ENCODE measurements at regions not wholly inside any gene's neighbourhood (a gene's known extent, or its start where the extent isn't known, plus 50 kb on each side); places are given as distances from the start of the nearest gene placed in this dataset.

DNA sequence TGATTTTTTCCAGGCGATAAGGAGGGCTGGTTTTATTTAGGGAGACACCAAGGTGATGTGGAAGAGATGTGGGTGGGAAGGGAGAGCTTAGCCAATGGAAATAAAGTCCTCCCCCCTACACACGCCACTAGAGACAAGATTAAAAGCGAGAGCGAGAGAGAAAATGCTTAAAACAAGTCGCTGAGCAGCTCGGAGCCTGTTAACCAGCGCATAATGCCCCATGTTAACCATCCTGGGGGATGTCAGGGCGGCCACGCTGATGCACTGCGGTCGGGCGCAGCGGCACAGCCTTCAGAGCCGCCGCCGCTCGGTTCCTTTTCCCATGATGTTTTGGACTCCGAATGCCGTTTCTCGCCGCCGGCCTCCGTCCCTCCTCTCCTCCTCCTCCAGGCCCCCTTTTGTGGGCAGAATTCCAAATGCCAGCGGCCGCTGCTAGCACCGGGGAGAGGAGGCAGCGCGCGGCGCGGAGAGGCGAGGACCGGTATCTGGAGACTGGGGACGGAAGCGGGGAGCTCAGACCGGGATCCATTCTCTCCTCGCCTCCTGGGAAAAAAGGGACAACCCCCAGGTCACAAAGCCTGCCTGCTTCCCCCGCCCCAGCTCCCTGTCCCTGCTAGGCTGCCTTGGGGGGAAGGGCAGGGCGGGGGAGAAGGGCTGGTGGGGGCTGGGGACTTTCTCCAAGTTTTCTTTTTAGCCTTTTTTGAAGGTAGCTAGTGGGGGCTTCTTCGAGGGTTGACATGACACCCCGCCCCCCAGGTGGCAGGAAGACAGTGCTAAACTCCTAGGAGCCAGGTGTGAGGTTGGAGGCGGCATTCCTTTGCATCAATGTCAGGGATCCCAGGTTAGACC lies 98.1 kb upstream of the CCL2 start:
- DNase-seq: no peak

DNA sequence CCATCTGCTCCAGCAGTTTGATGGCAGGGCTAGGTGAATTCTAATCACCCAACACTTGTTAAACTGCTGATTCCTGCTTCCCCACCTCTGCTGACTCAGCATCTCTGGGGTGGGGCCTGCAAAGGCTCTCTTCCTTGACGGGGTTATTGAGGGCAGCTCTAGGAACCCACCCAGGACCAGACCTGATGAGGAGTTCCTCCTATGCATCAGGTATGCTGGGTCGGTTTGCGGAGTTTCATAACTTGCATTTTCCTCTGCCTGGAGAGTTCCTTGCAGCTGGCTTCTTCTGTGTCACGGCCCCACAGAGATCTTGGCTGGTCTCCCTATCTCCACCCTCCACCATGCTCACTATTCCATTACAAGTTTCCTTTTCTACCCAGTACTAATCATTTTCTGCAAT lies 93.4 kb upstream of the CCL2 start:
- no peak for DNase-seq

DNA sequence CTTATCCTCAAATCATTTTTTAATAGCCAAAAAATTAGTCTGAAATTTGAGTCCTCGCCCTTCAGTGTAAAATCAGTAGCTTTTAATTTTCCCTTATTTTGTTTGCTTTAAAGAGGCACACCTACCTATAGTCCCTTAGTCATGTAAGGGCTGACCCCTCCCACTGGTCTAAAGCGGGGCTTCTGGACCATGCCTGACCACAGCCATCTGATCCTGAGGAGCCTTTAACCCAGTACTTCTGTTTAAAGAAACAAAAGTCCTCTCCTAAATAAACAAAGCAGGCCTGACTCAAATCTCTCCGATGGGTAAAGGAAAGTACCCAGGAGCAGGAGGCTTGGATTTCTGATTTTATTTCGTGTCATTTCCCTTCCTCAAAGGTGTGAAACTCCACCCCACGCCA lies 92.0 kb upstream of the CCL2 start:
- no peak for DNase-seq

DNA sequence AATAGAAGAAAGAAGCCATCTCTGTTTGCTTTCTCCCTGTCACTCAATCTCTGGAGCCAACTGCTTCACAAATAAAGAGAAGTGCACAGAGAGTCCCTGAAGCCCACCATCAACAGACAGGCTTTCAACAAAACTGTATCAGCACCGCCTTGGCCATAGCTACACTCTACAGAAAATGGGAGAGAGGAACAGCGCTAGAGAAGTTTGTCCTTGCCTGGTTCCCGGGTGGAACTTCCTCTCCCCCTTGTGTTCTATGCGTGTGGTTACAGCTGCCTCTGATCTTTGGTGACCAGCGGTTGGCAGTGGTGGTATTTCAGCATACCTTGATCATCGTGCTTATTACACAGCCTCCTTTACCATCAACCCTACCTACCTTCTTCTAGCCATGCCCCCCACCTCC lies 91.4 kb upstream of the CCL2 start:
- DNase-seq: no peak

DNA sequence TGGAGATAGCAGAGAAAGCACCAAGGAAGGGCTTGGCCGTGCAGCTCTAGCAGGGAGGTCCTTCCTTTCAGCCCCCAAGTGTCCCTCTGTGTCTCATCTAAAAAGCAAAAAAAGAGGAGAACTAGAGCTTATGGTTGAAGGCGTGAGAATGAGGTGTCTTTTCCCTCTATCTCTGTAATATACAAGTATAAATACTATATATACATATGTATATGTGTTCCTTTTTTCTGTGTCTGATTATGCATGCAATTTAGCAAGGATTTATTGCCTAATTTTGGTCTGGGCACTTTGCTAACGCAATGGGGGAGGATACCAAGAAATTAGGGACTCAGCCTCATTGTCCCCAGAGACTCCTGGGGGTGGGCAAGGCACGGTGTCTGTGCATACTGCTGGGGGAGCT lies 90.2 kb upstream of the CCL2 start:
- DNase-seq: no peak

DNA sequence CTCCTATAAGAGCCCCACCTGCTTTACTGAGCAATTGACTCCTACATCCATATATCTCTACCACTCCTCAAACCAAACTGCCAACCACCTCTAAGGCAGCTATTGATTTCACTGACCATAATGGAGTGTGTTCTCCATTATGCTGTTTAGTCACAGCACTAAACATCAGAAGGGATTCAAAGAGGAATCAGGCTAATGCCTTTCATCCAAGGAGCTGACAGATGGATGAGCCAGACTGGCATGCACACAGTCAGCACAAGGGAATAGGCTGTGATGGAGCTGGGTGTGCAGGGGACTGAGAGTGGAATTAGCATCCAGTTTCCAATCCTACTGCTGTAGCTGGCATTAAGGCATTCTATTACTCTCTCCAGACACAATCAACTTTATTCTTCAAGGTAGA lies 88.7 kb upstream of the CCL2 start:
- no peak for DNase-seq

DNA sequence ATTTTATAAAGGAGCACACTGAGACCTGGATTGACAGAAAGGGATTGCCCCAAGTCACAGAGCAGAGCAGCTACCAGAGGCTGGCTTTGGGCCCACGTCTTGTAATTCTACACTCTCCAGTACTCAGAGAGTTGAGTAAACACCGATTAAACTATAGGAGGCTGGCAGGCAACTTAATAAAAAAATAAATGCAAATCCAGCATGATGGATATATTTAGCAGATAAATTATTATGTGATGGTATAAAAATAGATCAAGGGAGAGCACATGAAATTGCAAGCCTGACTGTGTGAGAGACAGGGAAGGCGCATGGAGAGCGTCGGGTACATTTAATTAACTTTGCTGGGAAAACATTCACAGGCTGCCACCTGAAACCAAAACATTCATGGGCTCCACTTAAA lies 87.7 kb upstream of the CCL2 start:
- no peak for DNase-seq

DNA sequence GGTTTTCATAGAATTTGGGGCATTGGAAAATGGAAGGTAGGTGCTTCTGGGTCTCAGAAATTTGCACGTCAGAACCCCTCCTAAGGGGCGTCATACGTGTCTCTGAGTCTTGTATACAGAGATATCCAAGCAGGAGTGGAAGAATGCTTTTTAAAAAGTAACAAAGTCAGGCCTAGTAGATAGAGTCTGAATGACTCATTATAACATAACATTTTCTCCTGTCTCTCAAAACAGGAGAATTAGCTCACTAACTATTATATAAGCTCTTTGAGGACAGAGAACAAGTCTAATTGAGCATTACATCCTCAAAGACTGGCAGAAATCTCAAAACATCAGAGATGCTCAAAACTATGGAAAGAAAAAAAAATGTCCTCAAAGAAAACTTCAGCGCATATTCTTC lies 86.1 kb upstream of the CCL2 start:
- no peak for DNase-seq

DNA sequence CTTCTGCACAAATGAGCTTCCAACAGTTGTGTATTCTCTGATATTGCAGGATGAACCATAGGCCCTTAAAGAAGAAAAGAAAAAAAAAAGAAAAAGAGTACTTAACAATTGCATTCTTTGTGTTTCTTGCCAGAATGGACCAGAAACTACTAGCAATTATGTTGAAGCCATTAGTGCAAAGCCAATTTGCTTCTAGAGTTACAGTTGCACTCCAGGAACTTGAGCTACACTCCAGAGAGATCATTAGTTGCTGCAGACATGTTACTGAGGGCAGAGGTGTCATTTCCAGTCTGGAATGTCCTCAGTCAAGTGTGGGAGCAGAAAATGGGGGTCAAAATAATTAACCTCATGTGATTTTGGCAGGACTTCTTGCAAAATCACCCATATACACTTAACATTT lies 85.6 kb upstream of the CCL2 start:
- no peak for DNase-seq

DNA sequence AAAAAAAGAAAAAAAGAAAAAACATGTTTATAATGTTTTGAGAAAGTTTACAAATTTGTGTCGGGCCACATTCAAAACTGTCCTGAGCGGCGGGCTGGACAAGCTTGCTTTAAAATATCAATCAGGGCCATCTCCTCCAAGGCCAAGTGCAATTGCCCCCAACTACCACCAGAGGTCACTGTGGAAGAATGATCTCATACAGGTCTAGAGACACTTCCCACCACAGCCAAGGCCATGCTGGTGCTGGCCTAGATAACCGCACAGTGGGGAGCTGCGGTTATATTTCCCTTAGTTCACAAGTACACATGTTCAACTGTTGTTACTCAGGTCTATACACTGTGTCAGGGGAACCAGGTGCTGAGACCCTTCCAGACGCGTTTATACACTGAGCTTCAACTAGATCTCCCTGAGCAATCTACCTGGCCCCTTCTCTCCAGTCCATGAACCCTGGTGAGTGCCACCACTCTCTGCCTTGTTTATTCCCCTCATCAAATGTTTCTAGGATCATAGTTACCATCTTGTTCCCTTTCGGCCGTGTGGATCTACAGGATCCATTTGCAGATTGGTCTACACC lies 83.8 kb upstream of the CCL2 start:
- peak; percentile 51 for DNase-seq

DNA sequence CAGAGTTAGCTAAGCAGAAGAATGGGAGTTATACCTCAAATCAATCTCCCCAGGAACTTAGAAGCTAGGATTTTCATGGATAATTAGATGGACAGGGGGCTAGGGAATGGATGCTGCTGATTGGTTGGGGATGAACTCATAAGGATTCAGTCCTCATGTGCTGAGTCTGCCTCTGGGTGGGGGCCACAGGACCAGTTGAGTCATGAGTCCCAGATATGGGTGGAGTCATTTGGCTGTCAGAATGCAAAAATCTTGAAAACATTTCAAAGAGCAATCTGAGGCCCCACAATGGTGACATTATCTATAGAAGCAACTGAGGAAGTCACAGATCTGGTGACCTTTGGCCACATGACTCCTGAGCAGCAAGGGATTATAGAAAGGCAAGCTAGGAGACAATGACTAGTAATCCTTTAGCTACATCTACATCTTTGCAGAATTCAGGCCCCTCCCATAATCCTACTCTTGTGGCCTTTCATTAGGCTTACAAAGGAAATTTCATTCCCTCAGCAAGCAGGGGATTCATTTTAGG lies 82.6 kb upstream of the CCL2 start:
- no peak for DNase-seq

DNA sequence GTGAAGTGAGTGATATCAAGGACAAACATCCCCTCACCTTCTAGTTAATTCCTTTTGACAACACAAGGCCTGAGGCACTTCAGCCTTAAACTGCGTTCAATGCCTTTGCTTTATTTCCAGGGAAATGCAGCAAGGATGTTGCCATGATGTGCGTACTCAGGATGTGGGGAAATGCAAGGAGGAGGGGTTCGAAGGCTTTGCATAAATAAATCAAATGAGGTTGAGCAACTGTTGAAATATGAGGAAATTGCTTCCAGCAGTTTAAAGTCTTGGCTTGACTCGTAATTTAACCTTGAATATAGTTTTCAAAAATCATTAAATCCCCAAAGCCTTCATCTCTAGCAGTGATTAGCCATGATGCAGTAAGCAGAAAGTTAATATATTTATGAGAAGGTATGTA lies 81.8 kb upstream of the CCL2 start:
- DNase-seq: no peak

DNA sequence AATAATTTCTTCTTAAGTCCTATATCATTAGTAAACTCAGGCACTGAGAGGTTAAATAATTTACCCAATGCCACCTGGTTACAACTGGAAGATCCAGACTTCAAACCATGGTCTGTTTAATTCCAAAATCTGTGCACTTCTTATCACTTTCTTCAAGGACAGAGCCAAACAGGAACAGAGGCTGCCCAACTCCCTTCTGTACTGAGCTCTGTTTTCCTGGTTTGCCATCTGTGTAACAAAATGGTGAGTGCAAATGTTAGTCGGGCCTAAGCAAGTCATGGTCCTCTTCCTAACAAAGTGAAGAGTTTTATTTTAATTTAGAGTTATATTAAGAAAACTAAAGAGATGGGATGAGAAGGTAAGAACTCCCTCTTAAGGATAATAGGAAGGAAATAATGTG lies 80.6 kb upstream of the CCL2 start:
- no peak for DNase-seq

DNA sequence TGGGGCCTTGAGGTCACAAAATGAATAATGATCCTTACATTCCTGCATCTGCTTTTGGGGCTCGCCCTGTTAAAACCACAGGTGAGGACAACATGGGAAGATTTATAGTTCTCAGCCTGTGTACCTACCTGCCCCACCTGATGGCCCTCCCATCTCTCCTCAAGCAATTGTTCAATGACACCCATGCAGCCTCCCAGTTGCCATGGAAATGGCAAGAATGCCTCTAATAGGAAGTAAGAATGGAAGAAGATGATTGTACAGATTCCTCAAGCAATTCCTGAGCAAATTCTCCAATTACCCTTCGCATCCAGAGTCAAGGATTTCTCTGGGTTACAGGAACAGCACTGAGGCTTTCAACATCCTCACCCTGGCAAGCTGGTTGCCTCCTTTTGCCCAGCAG lies 78.6 kb upstream of the CCL2 start:
- DNase-seq: no peak

DNA sequence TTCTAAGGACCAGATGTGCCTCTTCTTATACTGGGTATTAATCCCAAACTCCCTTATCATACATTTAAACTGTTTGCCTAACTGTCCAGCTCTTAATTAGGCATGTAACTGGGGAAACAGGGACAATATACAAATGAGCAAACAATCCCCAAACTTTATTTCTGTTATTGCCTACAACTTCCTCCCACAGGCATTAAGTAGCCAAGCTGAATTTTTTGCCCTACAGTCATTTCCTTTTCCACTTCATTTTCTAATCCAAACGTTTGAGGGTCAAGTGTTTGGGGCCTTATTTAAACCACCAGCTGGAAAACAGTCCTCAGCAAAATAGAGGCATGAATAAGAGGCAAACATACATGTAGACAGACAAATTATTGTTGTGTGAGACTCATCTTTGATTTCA lies 77.4 kb upstream of the CCL2 start:
- no peak for DNase-seq

DNA sequence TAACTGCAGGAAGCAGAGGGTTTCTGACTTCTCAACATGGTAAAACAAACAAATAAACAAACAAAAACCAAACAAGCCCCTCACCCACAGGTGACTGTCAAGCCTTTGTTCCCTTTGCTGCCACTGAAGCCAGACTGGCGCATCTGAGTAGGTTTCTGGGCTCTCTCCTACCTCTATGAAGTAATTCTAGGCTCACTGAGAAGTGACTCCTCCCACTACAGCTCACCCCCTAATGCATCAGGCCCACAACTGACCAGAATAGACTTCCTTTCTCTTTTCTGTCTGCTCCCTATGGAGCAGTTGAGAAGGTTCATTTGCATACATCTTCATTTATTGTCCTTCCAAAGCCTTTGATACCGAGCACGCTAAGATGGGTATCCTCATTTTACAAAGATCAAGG lies 77.0 kb upstream of the CCL2 start:
- DNase-seq: no peak

DNA sequence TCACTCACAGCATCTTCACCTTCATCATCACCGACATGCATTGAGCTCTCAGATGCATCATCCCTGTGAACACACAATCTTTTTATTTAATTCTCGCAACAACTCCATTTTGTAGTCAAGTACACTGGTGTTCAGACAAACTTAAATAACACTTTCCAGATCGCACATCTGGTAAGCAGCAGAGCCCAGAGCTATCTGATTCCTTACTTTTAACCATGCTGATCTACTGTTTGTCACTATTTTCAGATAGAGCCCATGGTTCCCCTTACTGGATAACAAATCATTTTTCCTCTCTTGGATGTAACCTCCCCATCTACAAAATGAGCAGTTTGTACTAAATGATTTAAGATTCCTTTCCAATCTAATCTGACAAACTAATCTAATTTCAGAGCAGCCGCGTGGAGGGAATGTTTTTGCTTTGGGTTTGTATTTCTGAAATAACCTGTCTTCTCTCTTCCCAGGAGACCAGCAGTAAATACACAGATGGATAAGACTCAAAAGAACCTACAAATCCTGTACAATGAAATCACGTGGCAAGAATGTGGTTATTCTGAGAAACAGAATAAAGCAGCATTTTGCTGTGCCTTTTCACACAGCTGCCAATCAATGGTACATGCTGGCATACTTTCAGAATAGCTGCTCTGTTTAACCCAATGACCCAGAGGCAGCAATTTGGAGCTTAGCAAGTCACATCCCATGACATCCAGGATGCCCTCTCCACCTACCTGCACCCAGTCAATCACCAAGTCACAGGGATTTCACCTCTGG lies 72.9 kb upstream of the CCL2 start:
- DNase-seq: no peak

DNA sequence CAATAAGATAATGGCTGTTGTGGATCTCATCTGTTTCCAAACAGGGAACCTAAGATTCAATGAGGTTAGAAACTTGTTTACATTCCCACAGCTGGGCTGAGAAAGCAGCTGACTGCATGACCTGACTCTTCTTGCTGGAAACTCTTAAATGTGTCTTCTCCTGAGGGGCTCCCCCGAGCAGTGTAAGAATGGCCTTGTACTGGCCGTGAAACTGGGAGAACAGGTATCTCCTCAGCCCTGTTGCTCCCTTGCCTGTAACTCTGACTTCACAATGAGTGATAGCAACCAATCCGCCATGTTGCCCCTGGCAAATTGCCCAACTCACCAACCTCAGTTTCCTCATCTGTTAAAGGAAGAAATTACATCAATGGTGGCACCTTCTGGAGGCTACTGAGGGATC lies 59.1 kb upstream of the CCL2 start:
- DNase-seq: no peak

DNA sequence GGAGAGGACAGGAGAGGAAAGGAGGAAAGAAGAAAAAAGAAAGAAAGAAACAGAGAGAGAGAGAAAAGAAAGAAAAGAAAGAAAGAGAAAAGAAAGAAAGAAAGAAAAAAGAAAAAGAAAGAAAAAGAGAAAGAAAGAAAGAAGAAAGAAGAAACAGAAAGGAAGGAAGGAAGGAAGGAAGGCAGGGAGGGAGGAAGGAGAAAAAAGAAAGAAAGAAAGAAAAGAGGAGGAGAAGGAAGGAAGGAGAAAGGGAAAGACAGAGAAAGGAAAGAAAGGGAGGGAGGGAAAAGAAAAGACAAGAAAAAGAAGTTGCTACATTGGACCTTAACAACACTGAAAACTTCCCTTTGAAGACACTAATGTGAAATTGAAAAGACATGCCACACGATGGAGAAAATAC lies 56.6 kb upstream of the CCL2 start:
- no peak for DNase-seq

DNA sequence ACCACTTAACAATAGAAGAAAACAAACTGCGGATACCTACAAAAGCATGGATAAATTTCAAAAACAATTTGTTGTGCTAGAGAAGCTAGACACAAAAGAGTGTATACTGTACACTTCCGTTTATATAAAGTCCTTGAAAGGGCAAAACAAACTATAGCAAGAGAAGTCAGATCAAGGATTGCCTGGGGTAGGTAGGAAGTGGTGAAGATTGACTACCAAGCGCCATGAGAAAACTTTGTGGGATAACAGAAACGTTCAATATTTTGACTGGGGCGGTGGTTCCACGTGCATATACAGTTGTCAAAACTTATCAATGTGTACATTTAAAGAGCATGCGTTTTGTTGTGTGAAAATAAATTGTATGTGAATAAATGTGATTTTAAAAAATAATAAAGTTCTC lies 55.6 kb upstream of the CCL2 start:
- no peak for DNase-seq

DNA sequence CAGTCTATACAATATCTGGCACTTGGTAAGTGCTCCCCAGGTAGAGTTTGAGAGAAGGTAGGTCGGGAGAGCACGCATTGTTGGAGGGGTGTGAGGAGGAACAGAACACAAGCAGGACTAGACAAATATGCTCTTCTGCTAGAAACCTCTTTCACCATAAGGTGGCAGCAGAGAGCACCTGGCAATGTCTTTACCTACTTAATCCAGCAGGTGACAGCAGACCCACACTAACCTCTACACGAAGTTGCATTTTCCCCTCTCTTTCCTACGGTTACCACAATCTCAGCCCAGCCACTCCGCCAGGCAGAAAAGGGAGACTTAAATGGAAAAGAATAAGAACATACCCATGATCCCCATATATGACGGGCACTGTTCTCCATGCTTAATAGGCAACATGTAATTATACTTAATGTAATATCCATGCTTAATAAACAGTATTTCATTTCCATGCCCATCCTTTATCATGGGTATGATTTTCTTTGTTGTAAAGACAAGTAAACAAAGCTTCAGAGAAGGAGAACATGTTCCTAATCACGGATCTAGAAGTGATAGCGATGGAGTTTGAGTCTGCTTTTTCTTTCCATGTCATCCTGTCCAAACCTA lies 55.1 kb upstream of the CCL2 start:
- peak; percentile 79 for DNase-seq

DNA sequence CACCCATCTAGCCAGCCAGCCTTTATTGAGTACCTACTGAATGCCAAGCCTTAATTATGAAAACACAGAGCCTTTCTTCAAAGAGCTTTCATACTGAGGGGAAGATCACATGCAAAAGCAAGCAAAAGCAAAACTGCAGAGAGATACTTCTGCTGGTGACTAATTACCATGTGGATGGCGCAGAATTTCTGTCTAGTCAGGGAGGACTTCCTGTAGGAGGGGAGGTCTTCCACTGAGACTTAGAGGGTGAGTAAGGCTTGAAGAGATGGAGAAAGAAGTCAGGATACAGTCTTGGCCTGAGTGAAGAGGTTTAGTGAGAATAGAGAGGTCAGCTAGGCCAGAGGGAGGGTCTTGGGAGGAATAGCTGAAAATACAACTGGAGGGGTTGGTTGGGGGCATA lies 53.9 kb upstream of the CCL2 start:
- no peak for DNase-seq

DNA sequence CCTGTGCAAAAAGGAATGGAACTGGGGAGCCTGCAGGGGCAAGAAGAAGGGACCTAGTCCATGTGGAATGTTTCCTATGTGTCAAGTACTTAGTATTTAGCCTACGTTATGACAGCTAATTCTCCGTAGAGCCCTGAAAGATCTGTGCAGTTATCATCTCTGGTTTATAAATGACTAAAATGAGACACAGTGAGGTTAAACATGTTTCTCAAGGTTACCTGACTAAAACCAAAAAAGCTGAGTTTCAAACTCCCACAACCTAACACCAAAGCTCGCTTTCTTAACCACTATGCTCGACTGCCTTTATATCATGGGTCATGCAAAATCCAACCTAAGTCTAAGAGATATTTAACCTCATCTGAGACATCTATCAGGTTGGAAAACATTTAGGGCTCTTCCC lies 53.3 kb upstream of the CCL2 start:
- no peak for DNase-seq
